ENCODE measurements at regions not wholly inside any gene's neighbourhood (a gene's known extent, or its start where the extent isn't known, plus 50 kb on each side); places are given as distances from the start of the nearest gene placed in this dataset.

DNA sequence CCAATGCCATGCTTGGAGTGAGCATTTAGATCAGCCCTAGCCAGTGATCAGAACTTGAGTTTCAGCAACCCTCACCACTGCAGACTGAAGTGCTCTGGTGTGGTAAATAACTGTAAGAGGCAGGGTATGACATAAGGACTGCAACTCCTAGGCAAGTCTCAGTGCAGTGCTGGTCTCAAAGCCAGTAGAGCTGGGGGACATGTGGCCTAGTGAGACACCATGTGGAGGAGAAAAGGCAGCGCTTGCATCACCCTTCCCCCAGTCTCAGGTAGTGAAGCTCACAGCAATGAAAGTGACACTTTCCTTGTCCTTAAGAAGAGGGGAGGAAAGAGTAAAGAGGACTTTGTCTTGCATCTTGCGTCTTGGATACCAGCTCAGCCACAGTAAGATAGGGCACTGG is 386.8 kb upstream of the POT1 start:
- TF ChIP-seq, protein P1, sequence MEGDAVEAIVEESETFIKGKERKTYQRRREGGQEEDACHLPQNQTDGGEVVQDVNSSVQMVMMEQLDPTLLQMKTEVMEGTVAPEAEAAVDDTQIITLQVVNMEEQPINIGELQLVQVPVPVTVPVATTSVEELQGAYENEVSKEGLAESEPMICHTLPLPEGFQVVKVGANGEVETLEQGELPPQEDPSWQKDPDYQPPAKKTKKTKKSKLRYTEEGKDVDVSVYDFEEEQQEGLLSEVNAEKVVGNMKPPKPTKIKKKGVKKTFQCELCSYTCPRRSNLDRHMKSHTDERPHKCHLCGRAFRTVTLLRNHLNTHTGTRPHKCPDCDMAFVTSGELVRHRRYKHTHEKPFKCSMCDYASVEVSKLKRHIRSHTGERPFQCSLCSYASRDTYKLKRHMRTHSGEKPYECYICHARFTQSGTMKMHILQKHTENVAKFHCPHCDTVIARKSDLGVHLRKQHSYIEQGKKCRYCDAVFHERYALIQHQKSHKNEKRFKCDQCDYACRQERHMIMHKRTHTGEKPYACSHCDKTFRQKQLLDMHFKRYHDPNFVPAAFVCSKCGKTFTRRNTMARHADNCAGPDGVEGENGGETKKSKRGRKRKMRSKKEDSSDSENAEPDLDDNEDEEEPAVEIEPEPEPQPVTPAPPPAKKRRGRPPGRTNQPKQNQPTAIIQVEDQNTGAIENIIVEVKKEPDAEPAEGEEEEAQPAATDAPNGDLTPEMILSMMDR (IDR thresholded peaks at IDR 0.05): no peak
- TF ChIP-seq POLR2A (IDR thresholded peaks at IDR 0.05): no peak
